Stomach (tissue), 4 donors: ENCODE measurements at regions not wholly inside any gene's neighbourhood (a gene's known extent, or its start where the extent isn't known, plus 50 kb on each side); places are given as distances from the start of the nearest gene placed in this dataset.

Source experiments
- POLR2A ChIP-seq, 4 donors: fragments of 450-650 bp; IDR thresholded peaks; one replicate each; pipeline ENCODE4 v1.6.1; 2016; ENCODE audit warnings: antibody characterized with exemption in 4 of 4, control low read depth in 2 of 4, mild to moderate bottlenecking in 1 of 4, moderate library complexity in 1 of 4
- POLR2AphosphoS5 ChIP-seq, 3 donors: sonication (generic); formaldehyde crosslinking; IDR thresholded peaks; one replicate each; pipeline ENCODE4 v1.6.1; 2016; ENCODE audit warnings: antibody characterized with exemption in 3 of 3
- TF ChIP-seq, protein P1 (sequence below), 7 experiments: fragments of 450-650 bp in 4 of 7; fragments of 200-600 bp in 3 of 7; sonication (generic) in 3 of 7; IDR thresholded peaks; one replicate each; pipeline ENCODE4 v1.5.1; 2016 to 2019; ENCODE audit warnings: antibody characterized with exemption in 7 of 7, control low read depth in 2 of 7, mild to moderate bottlenecking in 1 of 7

DNA sequence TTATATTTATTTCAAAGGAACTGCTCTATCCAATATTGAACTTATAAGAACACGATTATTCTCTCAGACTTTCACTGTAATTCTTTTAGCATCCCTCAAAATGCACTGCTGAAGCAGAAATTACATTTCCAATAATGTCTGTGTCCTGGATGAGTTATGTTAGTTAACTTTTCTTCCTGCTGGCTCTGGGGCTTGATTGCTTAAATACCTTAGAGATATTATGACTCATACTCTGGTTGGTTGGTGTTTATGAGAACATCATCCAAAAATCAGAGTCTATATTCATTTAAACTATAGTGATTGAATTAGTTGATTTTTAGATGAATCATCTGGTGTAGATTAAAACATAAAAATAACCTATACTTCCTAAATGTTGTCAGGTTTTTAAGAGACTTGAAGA is 246.3 kb upstream of the VWC2 start:
- TF ChIP-seq, protein P1, sequence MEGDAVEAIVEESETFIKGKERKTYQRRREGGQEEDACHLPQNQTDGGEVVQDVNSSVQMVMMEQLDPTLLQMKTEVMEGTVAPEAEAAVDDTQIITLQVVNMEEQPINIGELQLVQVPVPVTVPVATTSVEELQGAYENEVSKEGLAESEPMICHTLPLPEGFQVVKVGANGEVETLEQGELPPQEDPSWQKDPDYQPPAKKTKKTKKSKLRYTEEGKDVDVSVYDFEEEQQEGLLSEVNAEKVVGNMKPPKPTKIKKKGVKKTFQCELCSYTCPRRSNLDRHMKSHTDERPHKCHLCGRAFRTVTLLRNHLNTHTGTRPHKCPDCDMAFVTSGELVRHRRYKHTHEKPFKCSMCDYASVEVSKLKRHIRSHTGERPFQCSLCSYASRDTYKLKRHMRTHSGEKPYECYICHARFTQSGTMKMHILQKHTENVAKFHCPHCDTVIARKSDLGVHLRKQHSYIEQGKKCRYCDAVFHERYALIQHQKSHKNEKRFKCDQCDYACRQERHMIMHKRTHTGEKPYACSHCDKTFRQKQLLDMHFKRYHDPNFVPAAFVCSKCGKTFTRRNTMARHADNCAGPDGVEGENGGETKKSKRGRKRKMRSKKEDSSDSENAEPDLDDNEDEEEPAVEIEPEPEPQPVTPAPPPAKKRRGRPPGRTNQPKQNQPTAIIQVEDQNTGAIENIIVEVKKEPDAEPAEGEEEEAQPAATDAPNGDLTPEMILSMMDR (IDR thresholded peaks at IDR 0.05) = no peak
- TF ChIP-seq POLR2AphosphoS5 (IDR thresholded peaks at IDR 0.05) = no peak
- TF ChIP-seq POLR2A (IDR thresholded peaks at IDR 0.05) = no peak
